ENCODE measurements at regions not wholly inside any gene's neighbourhood (a gene's known extent, or its start where the extent isn't known, plus 50 kb on each side); places are given as distances from the start of the nearest gene placed in this dataset.

DNA sequence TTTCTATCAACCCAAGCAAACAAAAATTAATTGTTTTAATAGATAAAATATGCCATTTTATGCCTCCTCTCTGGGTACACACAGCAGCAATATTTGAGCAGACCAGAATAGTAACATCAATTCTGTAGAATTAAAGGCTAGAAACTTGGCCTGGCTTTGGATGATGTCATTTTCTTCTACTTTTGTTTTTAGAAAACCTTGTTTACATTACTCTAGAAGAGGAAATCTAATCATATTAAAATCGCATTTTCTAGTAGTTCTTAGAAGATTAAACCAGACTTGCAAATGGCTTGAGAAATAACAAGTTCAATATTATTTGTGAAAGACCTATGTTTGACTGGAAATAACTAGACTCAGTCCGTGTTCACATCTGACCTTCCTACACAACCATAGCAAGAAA lies 102.3 kb upstream of the RFX8 start:
- no peak for TF ChIP-seq CTCF (IDR thresholded peaks at IDR 0.05)
- no peak for TF ChIP-seq POLR2A (IDR thresholded peaks at IDR 0.05)
- TF ChIP-seq EP300 (IDR thresholded peaks at IDR 0.05), result no peak
